Astrocyte (in vitro differentiated cells and primary cell): ENCODE measurements at regions not wholly inside any gene's neighbourhood (a gene's known extent, or its start where the extent isn't known, plus 50 kb on each side); places are given as distances from the start of the nearest gene placed in this dataset.

Experiments
- DNase-seq: peaks from one replicate; pipeline ENCODE4 v3.0.0-alpha.2; 2010; ENCODE audit warnings: low read depth
- FAIRE-seq: peaks from 2 replicates; lab custom pipeline; 2011; peaks lifted over from hg19 to GRCh38; lab: Jason Lieb, UNC
- H2AFZ ChIP-seq: 2 replicates; pipeline ENCODE4 v1.6.0; 2012; ENCODE audit warnings: low read depth, low read length, inconsistent platforms
- H3K27ac ChIP-seq: 2 replicates; pipeline ENCODE4 v1.5.1; 2011; ENCODE audit warnings: low read depth, low read length, inconsistent platforms
- H3K27me3 ChIP-seq: 2 replicates; pipeline ENCODE4 v1.6.0; 2011; ENCODE audit warnings: low read length, inconsistent platforms; ENCODE audit not compliant: insufficient read depth
- H3K36me3 ChIP-seq: 2 replicates; pipeline ENCODE4 v1.5.1; 2011; ENCODE audit warnings: low read length, inconsistent platforms; ENCODE audit not compliant: insufficient read depth
- H3K4me1 ChIP-seq: 2 replicates; pipeline ENCODE4 v1.5.1; 2011; ENCODE audit warnings: low read length, inconsistent platforms; ENCODE audit not compliant: insufficient read depth
- H3K4me2 ChIP-seq: 2 replicates; pipeline ENCODE4 v1.6.0; 2012; ENCODE audit warnings: low read length, inconsistent platforms
- H3K4me3 ChIP-seq: 2 replicates; pipeline ENCODE4 v1.5.1; 2011; ENCODE audit warnings: low read depth, mild to moderate bottlenecking, low read length, inconsistent platforms; ENCODE audit not compliant: insufficient read depth
- H3K79me2 ChIP-seq: 2 replicates; pipeline ENCODE4 v1.6.0; 2012; ENCODE audit warnings: mild to moderate bottlenecking, low read length, inconsistent platforms; ENCODE audit not compliant: insufficient read depth
- H3K9ac ChIP-seq: 2 replicates; pipeline ENCODE4 v1.6.0; 2012; ENCODE audit warnings: mild to moderate bottlenecking, low read length, inconsistent platforms
- H3K9me3 ChIP-seq: 2 replicates; pipeline ENCODE4 v1.5.1; 2012; ENCODE audit warnings: low read depth, mild to moderate bottlenecking, low read length, inconsistent platforms; ENCODE audit not compliant: insufficient read depth
- H4K20me1 ChIP-seq: 2 replicates; pipeline ENCODE4 v1.6.0; 2012; ENCODE audit warnings: low read length, inconsistent platforms; ENCODE audit not compliant: insufficient read depth
- H3K27ac Mint-ChIP-seq: one replicate; pipeline ENCODE4 v1.8.0; 2021; ENCODE audit warnings: mild to moderate bottlenecking, mixed read lengths; ENCODE audit not compliant: unreplicated experiment
- H3K27me3 Mint-ChIP-seq: one replicate; pipeline ENCODE4 v1.8.0; 2021; ENCODE audit warnings: low read depth, mixed read lengths; ENCODE audit not compliant: unreplicated experiment
- H3K36me3 Mint-ChIP-seq: one replicate; pipeline ENCODE4 v1.8.0; 2021; ENCODE audit warnings: low read depth, mixed read lengths; ENCODE audit not compliant: unreplicated experiment
- H3K4me1 Mint-ChIP-seq: one replicate; pipeline ENCODE4 v1.8.0; 2021; ENCODE audit warnings: low read depth, mixed read lengths; ENCODE audit not compliant: unreplicated experiment
- H3K4me3 Mint-ChIP-seq: one replicate; pipeline ENCODE4 v1.8.0; 2021; ENCODE audit warnings: mild to moderate bottlenecking, moderate library complexity, mixed read lengths; ENCODE audit not compliant: unreplicated experiment
- H3K9me3 Mint-ChIP-seq: one replicate; pipeline ENCODE4 v1.8.0; 2021; ENCODE audit warnings: mild to moderate bottlenecking, mixed read lengths; ENCODE audit not compliant: unreplicated experiment
- CTCF ChIP-seq: IDR thresholded peaks from 2 replicates; pipeline ENCODE4 v1.5.1; 2011; ENCODE audit warnings: low read depth, mild to moderate bottlenecking, inconsistent platforms, low read length, moderate library complexity; ENCODE audit not compliant: insufficient read depth
- EZH2 ChIP-seq: IDR thresholded peaks from 2 replicates; pipeline ENCODE4 v1.6.1; 2012; ENCODE audit warnings: mild to moderate bottlenecking, low read length, inconsistent platforms; ENCODE audit not compliant: insufficient read depth

DNA sequence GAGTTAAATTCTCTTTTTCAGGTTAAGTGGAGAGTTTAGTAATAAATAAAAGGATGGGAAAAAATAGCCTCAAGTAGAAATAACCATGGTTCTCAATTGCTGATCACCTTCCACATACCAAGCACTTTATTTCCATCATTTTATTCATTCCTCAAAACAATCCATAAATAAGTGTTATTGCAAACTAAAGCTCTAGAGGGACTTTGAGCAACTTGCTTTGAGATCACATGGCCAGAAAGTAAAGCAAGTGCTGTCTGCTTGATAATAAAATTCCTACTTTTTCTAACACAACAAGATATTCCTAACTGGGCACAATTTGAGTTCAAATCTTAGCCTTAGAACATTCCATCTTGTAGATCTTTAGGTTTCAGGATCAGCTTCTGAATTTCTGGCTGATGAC is 97.1 kb upstream of the C1orf87 start:
- no peak overlapping the region for H3K4me2 ChIP-seq
- Mint-ChIP-seq H3K27me3 (peaks cover 5% of the 10 kb centered on the region), H3K4me3 (no peak overlapping the region), H3K9me3 (no peaks in the 10 kb centered on the region), H3K36me3 (no peaks in the 10 kb centered on the region), H3K27ac (no peak overlapping the region), H3K4me1 (peaks cover 5% of the 10 kb centered on the region)
- H3K79me2 ChIP-seq: no peaks in the 10 kb centered on the region
- H3K27me3 ChIP-seq: peaks cover 6% of the 10 kb centered on the region
- DNase-seq (no peak), FAIRE-seq (no peak)
- TF ChIP-seq EZH2: no peak
- TF ChIP-seq CTCF: no peak
- H3K4me1 ChIP-seq: peaks cover 10% of the 10 kb centered on the region
- H2AFZ ChIP-seq: no peak overlapping the region
- H3K27ac ChIP-seq: no peak overlapping the region
- no peaks in the 10 kb centered on the region for H4K20me1 ChIP-seq
- H3K9ac ChIP-seq: no peak overlapping the region
- H3K9me3 ChIP-seq: peaks cover 4% of the 10 kb centered on the region
- no peak overlapping the region for H3K4me3 ChIP-seq
- H3K36me3 ChIP-seq: no peaks in the 10 kb centered on the region

DNA sequence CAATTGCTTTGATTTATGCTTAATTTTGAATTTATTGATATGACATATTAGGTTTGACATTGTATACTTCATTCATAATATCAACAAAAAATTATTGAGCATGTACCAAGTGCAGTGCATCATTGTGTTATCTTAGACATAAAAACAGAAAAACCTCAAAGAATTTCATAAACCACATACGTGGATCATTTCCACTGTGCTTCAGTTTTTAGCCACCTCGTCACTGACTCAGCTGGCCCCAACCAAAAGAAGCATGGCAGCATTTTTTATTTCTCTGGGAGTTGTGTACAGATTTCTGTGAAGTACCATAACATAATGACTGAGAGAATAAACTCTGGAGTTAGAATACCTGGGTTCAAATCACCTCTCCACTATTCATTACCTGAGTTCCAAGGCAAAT is 95.6 kb upstream of the C1orf87 start:
- H3K27me3 ChIP-seq: peaks cover 13% of the 10 kb centered on the region
- Mint-ChIP-seq H3K4me1 (peaks cover 5% of the 10 kb centered on the region), H3K27ac (no peak overlapping the region), H3K9me3 (no peaks in the 10 kb centered on the region), H3K4me3 (no peak overlapping the region), H3K36me3 (no peaks in the 10 kb centered on the region), H3K27me3 (peaks cover 5% of the 10 kb centered on the region)
- DNase-seq (peak; percentile 63), FAIRE-seq (no peak)
- no peak overlapping the region for H2AFZ ChIP-seq
- no peaks in the 10 kb centered on the region for H3K36me3 ChIP-seq
- no peaks in the 10 kb centered on the region for H3K79me2 ChIP-seq
- peaks cover 4% of the 10 kb centered on the region for H3K9me3 ChIP-seq
- no peak overlapping the region for H3K4me2 ChIP-seq
- no peak overlapping the region for H3K27ac ChIP-seq
- no peak overlapping the region for H3K4me3 ChIP-seq
- no peak overlapping the region for H3K9ac ChIP-seq
- H3K4me1 ChIP-seq: peaks cover 10% of the 10 kb centered on the region
- TF ChIP-seq CTCF (no peak), EZH2 (no peak)
- no peaks in the 10 kb centered on the region for H4K20me1 ChIP-seq

DNA sequence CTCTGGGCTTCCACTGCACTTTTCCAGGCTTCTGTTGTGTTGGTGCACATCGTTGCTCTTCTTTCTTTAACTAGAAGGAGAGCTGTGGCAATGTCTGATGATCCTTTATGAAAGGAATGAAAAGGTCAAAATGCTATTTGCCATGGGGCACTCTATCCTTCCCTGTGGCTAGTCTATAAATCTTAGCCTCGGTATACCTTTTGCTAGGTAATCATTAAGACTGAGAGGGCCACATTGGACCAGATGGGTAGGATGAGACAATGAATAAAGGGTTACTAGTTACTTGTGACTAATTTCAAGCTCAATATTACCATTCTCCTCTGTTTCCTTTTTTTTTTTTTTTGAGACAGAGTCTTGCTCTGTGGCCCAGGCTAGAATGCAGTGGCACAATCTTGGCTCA is 89.4 kb upstream of the C1orf87 start:
- Histone ChIP-seq H3K27me3 (peaks cover 21% of the 10 kb centered on the region), H3K27ac (no peak overlapping the region), H3K9ac (no peak overlapping the region), H2AFZ (no peak overlapping the region), H3K4me2 (no peak overlapping the region), H3K36me3 (no peaks in the 10 kb centered on the region), H3K79me2 (no peaks in the 10 kb centered on the region), H3K4me1 (no peaks in the 10 kb centered on the region), H3K4me3 (no peak overlapping the region), H4K20me1 (no peaks in the 10 kb centered on the region), H3K9me3 (no peaks in the 10 kb centered on the region)
- no peaks in the 10 kb centered on the region for H3K4me1 Mint-ChIP-seq
- H3K9me3 Mint-ChIP-seq: no peaks in the 10 kb centered on the region
- DNase-seq (no peak), FAIRE-seq (no peak)
- H3K27ac Mint-ChIP-seq: no peak overlapping the region
- H3K4me3 Mint-ChIP-seq: no peak overlapping the region
- peaks cover 5% of the 10 kb centered on the region for H3K27me3 Mint-ChIP-seq
- H3K36me3 Mint-ChIP-seq: no peaks in the 10 kb centered on the region
- TF ChIP-seq EZH2 (no peak), CTCF (no peak)
